BLaER1 treated with 17β-estradiol and CSF1 and Interleukin-3, amounts not matched to agents 10 nM and 100 nM (cell line): ENCODE measurements at regions not wholly inside any gene's neighbourhood (a gene's known extent, or its start where the extent isn't known, plus 50 kb on each side); places are given as distances from the start of the nearest gene placed in this dataset.

Experiments used
- H3K27ac ChIP-seq, 11 experiments: shearing (Covaris generic); formaldehyde crosslinking; 2 replicates each; pipeline ENCODE4 v1.8.1; 2022
- H3K27me3 ChIP-seq, 11 experiments: shearing (Covaris generic); formaldehyde crosslinking; 2 replicates each; pipeline ENCODE4 v1.8.1; 2022
- H3K36me3 ChIP-seq, 11 experiments: shearing (Covaris generic); formaldehyde crosslinking; 2 replicates each; pipeline ENCODE4 v1.8.1; 2022
- H3K4me1 ChIP-seq, 10 experiments: shearing (Covaris generic); formaldehyde crosslinking; 2 replicates each; pipeline ENCODE4 v1.8.1; 2022
- H3K4me2 ChIP-seq, 11 experiments: shearing (Covaris generic); formaldehyde crosslinking; 2 replicates each; pipeline ENCODE4 v1.8.1; 2022
- H3K4me3 ChIP-seq, 10 experiments: shearing (Covaris generic); formaldehyde crosslinking; 2 replicates each; pipeline ENCODE4 v1.8.1; 2022
- H3K9ac ChIP-seq, 11 experiments: shearing (Covaris generic); formaldehyde crosslinking; 2 replicates each; pipeline ENCODE4 v1.8.1; 2022
- H3K9me3 ChIP-seq, 11 experiments: shearing (Covaris generic); formaldehyde crosslinking; replicated peaks in 1 of 11; 2 replicates each; pipeline ENCODE4 v1.8.1; 2022
- H4K20me1 ChIP-seq, 11 experiments: shearing (Covaris generic); formaldehyde crosslinking; 2 replicates each; pipeline ENCODE4 v1.8.1; 2022
- Cebpa-rat ChIP-seq, 11 experiments: shearing (Covaris generic); IDR thresholded peaks; 2 replicates each; pipeline ENCODE4 v1.8.1; 2022

DNA sequence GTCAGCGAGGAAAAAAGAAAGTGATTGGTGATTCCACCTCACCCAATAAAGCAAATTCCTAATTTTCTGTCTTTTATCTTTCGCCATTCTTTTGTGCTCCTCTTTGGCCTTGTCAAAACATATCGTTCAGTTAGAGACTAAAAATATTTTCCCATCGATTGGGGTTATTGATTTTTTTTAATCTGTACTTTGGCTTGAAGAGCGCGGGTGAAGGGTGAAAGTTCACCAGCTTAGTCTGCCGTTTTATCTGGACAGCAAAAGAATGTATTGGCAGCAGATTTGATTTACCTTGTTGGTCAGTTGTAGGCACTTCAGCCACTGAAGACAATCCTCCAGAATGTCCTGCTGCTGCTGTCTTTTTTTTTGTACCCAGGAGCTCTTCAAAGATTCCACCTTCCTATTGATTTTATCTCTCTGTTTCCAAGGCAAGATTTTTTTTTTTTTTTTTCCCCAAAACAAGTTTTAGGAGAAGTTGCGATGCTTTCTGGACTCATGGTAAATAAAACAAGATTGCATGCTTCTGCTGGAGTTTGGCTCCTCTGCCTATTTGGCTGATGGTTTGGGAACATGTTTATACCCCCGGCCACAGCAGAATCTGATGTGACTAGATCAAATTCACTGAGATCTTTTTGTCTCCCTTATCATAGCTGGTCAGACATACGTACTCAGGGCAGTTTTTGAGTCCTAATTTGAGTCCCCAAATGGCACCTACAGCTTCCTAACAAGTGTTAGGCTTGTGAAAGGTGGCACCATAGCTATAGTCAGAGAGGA, 269.3 kb upstream of the ONECUT1 start:
- H3K9me3 ChIP-seq, result no peaks in the 10 kb centered on the region
- H3K36me3 ChIP-seq, result no peaks in the 10 kb centered on the region
- TF ChIP-seq Cebpa-rat (IDR thresholded peaks at IDR 0.05), result no peak
- no peak overlapping the region for H3K9ac ChIP-seq
- no peak overlapping the region for H3K4me2 ChIP-seq
- H4K20me1 ChIP-seq, result no peaks in the 10 kb centered on the region
- H3K4me3 ChIP-seq, result no peak overlapping the region
- peaks cover 0 to 15% (median 13%) of the 10 kb centered on the region in 10 experiments; a peak in 13 of 20 replicates for H3K4me1 ChIP-seq
- H3K27ac ChIP-seq, result no peak overlapping the region
- no peaks in the 10 kb centered on the region for H3K27me3 ChIP-seq

DNA sequence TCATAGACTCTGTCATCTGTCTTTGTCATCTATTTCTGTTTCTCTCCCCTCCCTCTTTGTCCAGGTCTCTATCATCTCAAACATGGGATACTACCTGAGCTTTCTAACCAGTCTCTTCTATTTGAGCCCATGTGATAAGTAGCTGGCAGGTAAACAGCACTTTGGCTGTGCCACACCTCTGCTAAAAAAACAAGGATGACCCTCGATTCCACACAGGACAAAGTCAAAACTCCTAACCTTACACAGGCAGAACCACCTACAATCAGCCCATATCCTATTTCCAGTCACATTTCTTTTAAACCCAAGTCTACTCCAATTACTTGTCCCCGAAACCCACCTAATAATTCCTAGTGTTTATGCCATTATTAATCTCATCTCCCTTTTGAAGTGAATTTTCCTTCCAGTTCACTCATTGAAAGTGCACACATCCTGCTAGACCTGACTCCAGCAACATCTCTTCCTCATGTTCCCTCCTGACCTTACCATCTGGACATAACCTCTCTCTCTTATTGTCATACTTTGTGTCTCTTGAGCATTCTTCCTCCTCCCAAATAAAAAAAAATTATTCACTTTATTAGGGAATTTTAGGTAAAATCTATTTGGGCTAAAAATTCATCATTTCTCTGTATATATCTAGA, 256.1 kb upstream of the ONECUT1 start:
- no peaks in the 10 kb centered on the region for H4K20me1 ChIP-seq
- H3K36me3 ChIP-seq, result no peaks in the 10 kb centered on the region
- H3K27me3 ChIP-seq, result no peaks in the 10 kb centered on the region
- no peak for TF ChIP-seq Cebpa-rat (IDR thresholded peaks at IDR 0.05)
- H3K4me1 ChIP-seq, result no peaks in the 10 kb centered on the region
- H3K9me3 ChIP-seq, result peaks cover 4 to 32% (median 15%) of the 10 kb centered on the region in 11 experiments; a peak in 15 of 22 replicates
- H3K9ac ChIP-seq, result no peak overlapping the region
- H3K4me2 ChIP-seq, result no peak overlapping the region
- H3K4me3 ChIP-seq, result no peak overlapping the region
- no peak overlapping the region for H3K27ac ChIP-seq

GRCh38 chr15:53038655-53038941, 248.5 kb upstream of the ONECUT1 start:
- Histone ChIP-seq H3K27ac (no peak overlapping the region), H4K20me1 (no peaks in the 10 kb centered on the region), H3K9me3 (peaks cover 0 to 6% (median 0%) of the 10 kb centered on the region in 11 experiments; a peak in 3 of 22 replicates), H3K4me3 (no peak overlapping the region), H3K9ac (no peak overlapping the region), H3K27me3 (no peaks in the 10 kb centered on the region), H3K36me3 (no peaks in the 10 kb centered on the region), H3K4me2 (no peak overlapping the region), H3K4me1 (no peaks in the 10 kb centered on the region)
- TF ChIP-seq Cebpa-rat (IDR thresholded peaks at IDR 0.05), result no peak

GRCh38 chr15:53037904-53038654, 247.9 kb upstream of the ONECUT1 start:
- peaks cover 0 to 6% (median 0%) of the 10 kb centered on the region in 11 experiments; a peak in 3 of 22 replicates for H3K9me3 ChIP-seq
- H3K4me3 ChIP-seq, result no peak overlapping the region
- no peaks in the 10 kb centered on the region for H3K27me3 ChIP-seq
- no peak overlapping the region for H3K9ac ChIP-seq
- no peak for TF ChIP-seq Cebpa-rat (IDR thresholded peaks at IDR 0.05)
- H3K27ac ChIP-seq, result no peak overlapping the region
- no peaks in the 10 kb centered on the region for H3K4me1 ChIP-seq
- H3K36me3 ChIP-seq, result no peaks in the 10 kb centered on the region
- no peak overlapping the region for H3K4me2 ChIP-seq
- H4K20me1 ChIP-seq, result no peaks in the 10 kb centered on the region

GRCh38 chr15:53036641-53037040, 246.5 kb upstream of the ONECUT1 start:
- TF ChIP-seq Cebpa-rat (IDR thresholded peaks at IDR 0.05), result no peak
- H3K27ac ChIP-seq, result no peak overlapping the region
- H3K4me2 ChIP-seq, result no peak overlapping the region
- no peaks in the 10 kb centered on the region for H4K20me1 ChIP-seq
- H3K27me3 ChIP-seq, result no peaks in the 10 kb centered on the region
- H3K4me3 ChIP-seq, result no peak overlapping the region
- no peaks in the 10 kb centered on the region for H3K4me1 ChIP-seq
- no peak overlapping the region for H3K9ac ChIP-seq
- no peaks in the 10 kb centered on the region for H3K36me3 ChIP-seq
- no peaks in the 10 kb centered on the region for H3K9me3 ChIP-seq

DNA sequence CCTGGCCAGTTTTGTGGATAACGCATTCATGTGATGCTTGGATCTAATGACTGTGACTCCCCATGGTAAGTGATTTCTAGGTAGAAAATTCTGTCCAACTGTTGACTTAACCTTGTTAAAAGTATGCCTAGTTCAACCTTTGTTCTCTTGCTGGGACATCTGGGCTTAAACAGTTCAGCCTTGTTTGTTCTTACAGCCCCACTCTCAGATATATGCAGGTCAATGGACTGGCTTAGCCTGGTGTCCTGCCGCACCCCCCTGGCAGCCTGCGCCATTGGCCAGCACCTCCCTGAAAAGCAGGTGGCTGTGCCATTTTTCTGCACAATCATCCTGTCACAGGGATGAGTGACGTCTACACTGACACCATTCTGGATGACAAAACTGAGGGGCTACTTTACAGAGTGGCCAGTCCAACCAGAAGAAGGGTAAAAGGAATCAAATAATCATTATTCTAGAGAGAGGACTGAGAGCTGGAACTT, 244.7 kb upstream of the ONECUT1 start:
- TF ChIP-seq Cebpa-rat (IDR thresholded peaks at IDR 0.05), result no peak
- no peak overlapping the region for H3K4me2 ChIP-seq
- no peak overlapping the region for H3K4me3 ChIP-seq
- no peaks in the 10 kb centered on the region for H3K9me3 ChIP-seq
- H3K36me3 ChIP-seq, result no peaks in the 10 kb centered on the region
- no peak overlapping the region for H3K9ac ChIP-seq
- H3K27ac ChIP-seq, result no peak overlapping the region
- H4K20me1 ChIP-seq, result no peaks in the 10 kb centered on the region
- H3K4me1 ChIP-seq, result no peaks in the 10 kb centered on the region
- no peaks in the 10 kb centered on the region for H3K27me3 ChIP-seq

DNA sequence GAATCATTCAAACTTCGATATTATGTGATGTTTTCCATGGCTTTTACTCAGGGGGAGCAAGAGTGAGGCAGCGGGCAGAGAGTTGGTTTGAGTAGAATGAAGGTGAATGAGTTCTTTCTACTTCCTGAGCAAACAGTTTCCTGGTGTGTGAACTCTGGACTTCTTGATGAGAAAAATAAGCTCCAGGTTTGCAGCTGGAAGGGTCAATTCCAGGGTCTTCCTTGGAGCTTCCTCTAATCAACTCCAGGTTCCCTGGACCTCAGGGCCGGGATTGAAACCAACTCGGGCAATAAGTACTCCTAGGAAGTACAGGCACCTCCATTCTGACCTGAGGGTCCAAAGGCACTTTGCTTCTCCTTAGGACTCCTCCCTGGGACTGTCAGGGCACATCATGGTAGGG, 243.6 kb upstream of the ONECUT1 start:
- no peak for TF ChIP-seq Cebpa-rat (IDR thresholded peaks at IDR 0.05)
- Histone ChIP-seq H3K4me2 (no peak overlapping the region), H4K20me1 (no peaks in the 10 kb centered on the region), H3K4me1 (0 out of 20 replicates have a peak, but pooled peaks cover 0 to 3% (median 0%) of the 10 kb centered on the region in 10 experiments), H3K4me3 (no peak overlapping the region), H3K27ac (no peak overlapping the region), H3K9me3 (no peaks in the 10 kb centered on the region), H3K36me3 (no peaks in the 10 kb centered on the region), H3K27me3 (no peaks in the 10 kb centered on the region), H3K9ac (no peak overlapping the region)

DNA sequence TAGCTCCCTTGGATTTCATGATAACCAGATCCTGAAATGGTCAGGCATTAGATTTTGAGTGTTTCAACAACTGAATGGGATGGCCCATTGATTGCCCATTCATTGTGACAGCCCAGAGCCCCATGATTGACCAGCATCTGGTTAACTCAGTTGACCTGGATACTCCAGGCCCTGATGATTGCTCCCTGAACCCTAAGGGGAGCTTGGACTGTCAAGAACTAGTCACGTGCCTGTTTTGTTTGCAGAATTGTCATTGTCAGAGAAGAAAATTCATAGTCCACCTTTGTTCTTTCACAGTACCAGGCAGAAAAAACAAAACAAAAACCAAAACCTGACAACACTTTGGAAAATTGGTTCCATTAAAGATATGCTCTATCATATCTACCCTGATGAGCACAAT, 241.3 kb upstream of the ONECUT1 start:
- H4K20me1 ChIP-seq, result no peaks in the 10 kb centered on the region

GRCh38 chr15:53022788-53023187, 232.7 kb upstream of the ONECUT1 start:
- H3K36me3 ChIP-seq, result no peaks in the 10 kb centered on the region
- peaks cover 0 to 19% (median 6%) of the 10 kb centered on the region in 11 experiments; a peak in 7 of 22 replicates for H3K9me3 ChIP-seq
- H3K27me3 ChIP-seq, result no peaks in the 10 kb centered on the region
- H4K20me1 ChIP-seq, result no peaks in the 10 kb centered on the region
- H3K9ac ChIP-seq, result no peak overlapping the region
- TF ChIP-seq Cebpa-rat (IDR thresholded peaks at IDR 0.05), result no peak
- no peak overlapping the region for H3K4me3 ChIP-seq
- no peak overlapping the region for H3K27ac ChIP-seq
- H3K4me2 ChIP-seq, result no peak overlapping the region
- H3K4me1 ChIP-seq, result no peaks in the 10 kb centered on the region

More for the DNA sequence above, 241.3 kb upstream of the ONECUT1 start:
- H3K27me3 ChIP-seq, result no peaks in the 10 kb centered on the region
- 0 out of 20 replicates have a peak, but pooled peaks cover 0 to 3% (median 0%) of the 10 kb centered on the region in 10 experiments for H3K4me1 ChIP-seq
- no peak overlapping the region for H3K4me2 ChIP-seq
- H3K4me3 ChIP-seq, result no peak overlapping the region
- H3K9ac ChIP-seq, result no peak overlapping the region
- peaks cover 0 to 4% (median 0%) of the 10 kb centered on the region in 11 experiments; a peak in 3 of 22 replicates for H3K9me3 ChIP-seq
- no peaks in the 10 kb centered on the region for H3K36me3 ChIP-seq
- H3K27ac ChIP-seq, result no peak overlapping the region
- no peak for TF ChIP-seq Cebpa-rat (IDR thresholded peaks at IDR 0.05)
